ENCODE measurements at regions not wholly inside any gene's neighbourhood (a gene's known extent, or its start where the extent isn't known, plus 50 kb on each side); places are given as distances from the start of the nearest gene placed in this dataset.

GRCh38 chr7:54637712-54638396, 95.7 kb downstream of the VSTM2A start:
- H3K9me3 ChIP-seq: no peaks in the 10 kb centered on the region
- no peak overlapping the region for H3K27ac ChIP-seq
- H3K27me3 ChIP-seq: no peaks in the 10 kb centered on the region
- H3K4me1 ChIP-seq: no peaks in the 10 kb centered on the region
- no peak for DNase-seq
- TF ChIP-seq POLR2AphosphoS5 (IDR thresholded peaks at IDR 0.05): no peak
- TF ChIP-seq POLR2A (IDR thresholded peaks at IDR 0.05): no peak
- TF ChIP-seq EP300 (IDR thresholded peaks at IDR 0.05): no peak
- TF ChIP-seq, protein P1, sequence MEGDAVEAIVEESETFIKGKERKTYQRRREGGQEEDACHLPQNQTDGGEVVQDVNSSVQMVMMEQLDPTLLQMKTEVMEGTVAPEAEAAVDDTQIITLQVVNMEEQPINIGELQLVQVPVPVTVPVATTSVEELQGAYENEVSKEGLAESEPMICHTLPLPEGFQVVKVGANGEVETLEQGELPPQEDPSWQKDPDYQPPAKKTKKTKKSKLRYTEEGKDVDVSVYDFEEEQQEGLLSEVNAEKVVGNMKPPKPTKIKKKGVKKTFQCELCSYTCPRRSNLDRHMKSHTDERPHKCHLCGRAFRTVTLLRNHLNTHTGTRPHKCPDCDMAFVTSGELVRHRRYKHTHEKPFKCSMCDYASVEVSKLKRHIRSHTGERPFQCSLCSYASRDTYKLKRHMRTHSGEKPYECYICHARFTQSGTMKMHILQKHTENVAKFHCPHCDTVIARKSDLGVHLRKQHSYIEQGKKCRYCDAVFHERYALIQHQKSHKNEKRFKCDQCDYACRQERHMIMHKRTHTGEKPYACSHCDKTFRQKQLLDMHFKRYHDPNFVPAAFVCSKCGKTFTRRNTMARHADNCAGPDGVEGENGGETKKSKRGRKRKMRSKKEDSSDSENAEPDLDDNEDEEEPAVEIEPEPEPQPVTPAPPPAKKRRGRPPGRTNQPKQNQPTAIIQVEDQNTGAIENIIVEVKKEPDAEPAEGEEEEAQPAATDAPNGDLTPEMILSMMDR (IDR thresholded peaks at IDR 0.05): no peak
- intact Hi-C loops (cut with DNase I): no loop called here
- WGBS, 2 donors: 70 to 73% methylated on average over 6 of the region's 6 CpGs
- H3K4me3 ChIP-seq: no peak overlapping the region
- no peaks in the 10 kb centered on the region for H3K36me3 ChIP-seq

DNA sequence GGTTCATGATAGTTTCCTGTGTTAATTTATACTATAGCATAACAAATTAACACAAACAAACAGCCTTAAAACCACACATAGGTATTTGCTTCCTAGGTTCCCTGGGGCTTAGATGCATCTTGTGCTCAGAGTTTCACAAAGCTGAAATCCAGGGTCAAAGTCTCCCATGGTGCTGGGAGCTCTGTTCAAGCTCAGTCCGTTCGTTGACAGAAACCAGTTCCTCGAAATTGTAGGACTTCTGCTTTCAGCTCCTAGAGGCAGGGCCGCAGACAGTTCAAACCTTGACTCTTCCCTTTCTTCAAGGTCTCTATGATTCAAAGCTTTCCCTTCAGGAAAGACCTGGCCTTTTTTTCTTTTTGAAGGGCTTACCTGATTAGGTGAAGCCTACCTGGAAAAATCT, 90.5 kb downstream of the VSTM2A start:
- TF ChIP-seq EP300 (IDR thresholded peaks at IDR 0.05): no peak
- no peaks in the 10 kb centered on the region for H3K4me1 ChIP-seq
- no peaks in the 10 kb centered on the region for H3K27me3 ChIP-seq
- H3K36me3 ChIP-seq: no peaks in the 10 kb centered on the region
- no peaks in the 10 kb centered on the region for H3K9me3 ChIP-seq
- H3K4me3 ChIP-seq: no peak overlapping the region
- H3K27ac ChIP-seq: no peak overlapping the region
- no peak for DNase-seq
- 32 to 39% methylated on average over 4 of the region's 4 CpGs for WGBS, 2 donors
- intact Hi-C loops (cut with DNase I): no loop called here

- no peaks in the 10 kb centered on the region for H3K36me3 ChIP-seq
- H3K27me3 ChIP-seq: no peaks in the 10 kb centered on the region
- H3K4me3 ChIP-seq: no peak overlapping the region
- no peak for TF ChIP-seq POLR2AphosphoS5 (IDR thresholded peaks at IDR 0.05)
- no peak for TF ChIP-seq EP300 (IDR thresholded peaks at IDR 0.05)
- no peak for TF ChIP-seq POLR2A (IDR thresholded peaks at IDR 0.05)
- TF ChIP-seq, protein P1 (IDR thresholded peaks at IDR 0.05): no peak
- no peaks in the 10 kb centered on the region for H3K4me1 ChIP-seq
- no peak overlapping the region for H3K27ac ChIP-seq
- intact Hi-C loops (cut with DNase I): no loop called here
- no peak for DNase-seq
- WGBS, 2 donors: 75 to 77% methylated on average over 4 of the region's 4 CpGs
- H3K9me3 ChIP-seq: no peaks in the 10 kb centered on the region
These were observed 87.6 kb downstream of the VSTM2A start for GRCh38 chr7:54629771-54630170.

GRCh38 chr7:54622696-54623309, 80.6 kb downstream of the VSTM2A start:
- H3K27me3 ChIP-seq: no peaks in the 10 kb centered on the region
- H3K9me3 ChIP-seq: no peaks in the 10 kb centered on the region
- H3K4me3 ChIP-seq: no peak overlapping the region
- H3K27ac ChIP-seq: no peak overlapping the region
- no peak for DNase-seq
- WGBS, 2 donors: 76 to 80% methylated on average over 3 of the region's 3 CpGs
- intact Hi-C loops (cut with DNase I): no loop called here
- no peaks in the 10 kb centered on the region for H3K36me3 ChIP-seq
- TF ChIP-seq EP300 (IDR thresholded peaks at IDR 0.05) (no peak), POLR2A (IDR thresholded peaks at IDR 0.05) (no peak), POLR2AphosphoS5 (IDR thresholded peaks at IDR 0.05) (no peak)
- TF ChIP-seq, protein P1 (IDR thresholded peaks at IDR 0.05): no peak
- H3K4me1 ChIP-seq: no peaks in the 10 kb centered on the region
